Endothelial cell of umbilical vein (primary cell): ENCODE measurements at regions not wholly inside any gene's neighbourhood (a gene's known extent, or its start where the extent isn't known, plus 50 kb on each side); places are given as distances from the start of the nearest gene placed in this dataset.

Experiments used
- BruUV-seq: library from RNA; stranded (reverse); fragments of 400-500 nt; replicated peaks from 2 replicates; lab custom pipeline; 2021; lab: Mats Ljungman, UMichigan
- CTCF ChIA-PET: fragments of 300-600, 350-600 bp; sonication (Branson Sonifier 250); formaldehyde crosslinking; loops from one replicate; lab custom pipeline; 2021; ENCODE audit warnings: antibody characterized with exemption, inconsistent platforms; lab: Charles Lee
- POLR2A ChIA-PET: fragments of 300-600, 350-600 bp; sonication (Branson Sonifier 250); formaldehyde crosslinking; loops from one replicate; lab custom pipeline; 2021; ENCODE audit warnings: antibody characterized with exemption, inconsistent platforms; lab: Charles Lee
- DNase-seq: peaks from one replicate; pipeline ENCODE4 v3.0.0-alpha.2; 2011; ENCODE audit warnings: low read depth, low spot score
- FAIRE-seq: peaks from 2 replicates; lab custom pipeline; 2011; peaks lifted over from hg19 to GRCh38; lab: Jason Lieb, UNC
- H2AFZ ChIP-seq: 2 replicates; pipeline ENCODE4 v1.6.0; 2012; ENCODE audit warnings: low read depth, low read length, control low read depth, inconsistent platforms
- H3K27ac ChIP-seq: 2 replicates; pipeline ENCODE4 v1.5.1; 2011; ENCODE audit warnings: low read depth, mild to moderate bottlenecking, control low read depth, low read length, moderate library complexity; ENCODE audit not compliant: insufficient read depth
- H3K27me3 ChIP-seq, 2 experiments: 2 replicates each; pipeline versions ENCODE4 v1.6.0 to v1.6.1; 2011; ENCODE audit warnings: low read length in 2 of 2, mixed read lengths in 1 of 2; ENCODE audit not compliant: control insufficient read depth in 2 of 2, insufficient read depth in 2 of 2
- H3K36me3 ChIP-seq, 2 experiments: 2 replicates in 1 of 2; 3 replicates in 1 of 2; pipeline ENCODE4 v1.5.1; 2011; ENCODE audit warnings: low read length in 2 of 2, mild to moderate bottlenecking in 1 of 2, moderate library complexity in 1 of 2; ENCODE audit not compliant: control insufficient read depth in 2 of 2, insufficient read depth in 2 of 2; ENCODE audit errors: extremely low read depth in 1 of 2
- H3K4me1 ChIP-seq: 3 replicates; pipeline ENCODE4 v1.5.1; 2011; ENCODE audit warnings: mild to moderate bottlenecking, low read length; ENCODE audit not compliant: control insufficient read depth, insufficient read depth; ENCODE audit errors: extremely low read depth
- H3K4me2 ChIP-seq: 2 replicates; pipeline ENCODE4 v1.6.1; 2011; ENCODE audit warnings: low read length, control low read depth, mixed read lengths; ENCODE audit not compliant: insufficient read depth
- H3K4me3 ChIP-seq, 3 experiments: fragments of 200-600 bp in 1 of 3; sonication (generic), shearing (Covaris generic) in 1 of 3; replicated peaks in 1 of 3; 2 replicates each; pipeline ENCODE4 v1.5.1; 2011 to 2016; ENCODE audit warnings: control low read depth in 3 of 3, low read length in 3 of 3, mild to moderate bottlenecking in 2 of 3, inconsistent platforms in 1 of 3, low read depth in 1 of 3, moderate library complexity in 1 of 3; ENCODE audit not compliant: insufficient read depth in 1 of 3
- H3K79me2 ChIP-seq: 2 replicates; pipeline ENCODE4 v1.6.0; 2012; ENCODE audit warnings: low read length, inconsistent platforms; ENCODE audit not compliant: control insufficient read depth, insufficient read depth
- H3K9ac ChIP-seq: replicated peaks from 2 replicates; pipeline ENCODE3; 2011; ENCODE audit warnings: low read length, control low read depth; ENCODE audit not compliant: insufficient read depth; ENCODE audit errors: extremely low read depth
- H3K9me1 ChIP-seq: replicated peaks from 3 replicates; pipeline ENCODE4 v1.6.0; 2011; ENCODE audit warnings: mild to moderate bottlenecking, low read length; ENCODE audit not compliant: control insufficient read depth, insufficient read depth; ENCODE audit errors: extremely low read depth
- H3K9me3 ChIP-seq: replicated peaks from 2 replicates; pipeline ENCODE4 v1.5.1; 2012; ENCODE audit warnings: low read length, inconsistent platforms; ENCODE audit not compliant: control insufficient read depth, insufficient read depth
- H4K20me1 ChIP-seq: replicated peaks from 2 replicates; pipeline ENCODE3; 2011; ENCODE audit warnings: mild to moderate bottlenecking, low read length; ENCODE audit not compliant: control insufficient read depth, insufficient read depth; ENCODE audit errors: extremely low read depth
- EZH2 ChIP-seq: IDR thresholded peaks from 2 replicates; pipeline ENCODE4 v1.6.1; 2012; ENCODE audit warnings: borderline replicate concordance, low read depth, mild to moderate bottlenecking, moderate library complexity, low read length, inconsistent platforms; ENCODE audit not compliant: severe bottlenecking
- FOS ChIP-seq: IDR thresholded peaks from 2 replicates; pipeline ENCODE4 v1.6.1; 2011; ENCODE audit warnings: mild to moderate bottlenecking, low read length, moderate library complexity, borderline replicate concordance; ENCODE audit not compliant: insufficient read depth
- GATA2 ChIP-seq: IDR thresholded peaks from 2 replicates; pipeline ENCODE4 v1.7.0; 2011; ENCODE audit warnings: low read depth, mild to moderate bottlenecking, moderate library complexity, mixed read lengths, low read length; ENCODE audit not compliant: insufficient read length, insufficient read depth
- JUN ChIP-seq: IDR thresholded peaks from 2 replicates; pipeline ENCODE4 v1.6.1; 2011; ENCODE audit warnings: borderline replicate concordance, low read depth; ENCODE audit not compliant: insufficient read length, insufficient read depth
- MAX ChIP-seq: IDR thresholded peaks from 2 replicates; pipeline ENCODE4 v1.6.1; 2011; ENCODE audit not compliant: insufficient read depth, insufficient read length
- MYC ChIP-seq: IDR thresholded peaks from one replicate; pipeline ENCODE4 v1.6.1; 2011; ENCODE audit warnings: mild to moderate bottlenecking, low read depth, low read length
- POLR2A ChIP-seq: IDR thresholded peaks from 2 replicates; pipeline ENCODE4 v1.6.1; 2012; ENCODE audit warnings: low read depth, mild to moderate bottlenecking, control low read depth, low read length
- POLR2AphosphoS5 ChIP-seq: IDR thresholded peaks from 2 replicates; pipeline ENCODE4 v1.6.1; 2012; ENCODE audit warnings: low read depth, mild to moderate bottlenecking, control low read depth, low read length, moderate library complexity; ENCODE audit not compliant: insufficient read depth
- dilution Hi-C: fragments of 300-500 bp; cut with MboI; formaldehyde crosslinking; loops from one replicate; pipeline ENCODE4 v1.15.0; 2019; ENCODE audit warnings: low sequenced_read_pairs; ENCODE audit not compliant: extremely low pct_ligation_motif_present
- intact Hi-C: fragments of 100-400 bp; cut with micrococcal nuclease; formaldehyde crosslinking; loops from one replicate; pipeline ENCODE4 v1.10.0; 2022
- TF ChIP-seq, protein P1 (sequence below), 2 donors: IDR thresholded peaks; 1 replicate in 1 of 2; 2 replicates in 1 of 2; pipeline ENCODE4 v1.5.1; 2011; ENCODE audit warnings: low read length in 2 of 2, mild to moderate bottlenecking in 2 of 2, moderate library complexity in 2 of 2, control low read depth in 1 of 2, inconsistent platforms in 1 of 2, low read depth in 1 of 2; ENCODE audit not compliant: insufficient read depth in 1 of 2; ENCODE audit errors: extremely low read depth in 1 of 2

DNA sequence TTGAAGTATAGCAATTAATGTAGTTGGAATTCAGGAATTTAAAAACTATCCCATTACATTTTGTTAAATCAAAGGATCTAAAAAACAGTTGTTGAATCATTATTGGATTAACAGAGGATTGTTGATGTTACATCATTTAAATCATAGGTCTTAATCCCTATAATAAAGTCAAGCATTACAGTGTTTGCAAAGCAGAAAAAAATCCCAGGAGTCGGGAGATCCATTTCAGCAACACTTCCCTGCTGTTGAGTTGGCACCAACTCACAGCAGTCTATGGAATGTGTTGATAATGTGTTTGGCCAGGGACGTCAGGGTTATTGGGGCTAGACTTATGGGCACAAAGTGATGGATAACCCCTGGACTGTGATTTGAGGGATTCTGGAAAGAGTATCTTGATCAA lies 99.1 kb upstream of the TMTC1 start:
- no peak overlapping the region for H2AFZ ChIP-seq
- FAIRE-seq (no peak), DNase-seq (no peak)
- no peak overlapping the region for H3K4me3 ChIP-seq
- no peaks in the 10 kb centered on the region for H3K9me1 ChIP-seq
- ChIA-PET POLR2A (no interaction called here), CTCF (no interaction called here)
- H3K4me1 ChIP-seq: no peaks in the 10 kb centered on the region
- no peak for TF ChIP-seq POLR2AphosphoS5
- TF ChIP-seq MAX: no peak
- TF ChIP-seq EZH2: no peak
- TF ChIP-seq JUN: no peak
- no peak for TF ChIP-seq FOS
- TF ChIP-seq, protein P1, sequence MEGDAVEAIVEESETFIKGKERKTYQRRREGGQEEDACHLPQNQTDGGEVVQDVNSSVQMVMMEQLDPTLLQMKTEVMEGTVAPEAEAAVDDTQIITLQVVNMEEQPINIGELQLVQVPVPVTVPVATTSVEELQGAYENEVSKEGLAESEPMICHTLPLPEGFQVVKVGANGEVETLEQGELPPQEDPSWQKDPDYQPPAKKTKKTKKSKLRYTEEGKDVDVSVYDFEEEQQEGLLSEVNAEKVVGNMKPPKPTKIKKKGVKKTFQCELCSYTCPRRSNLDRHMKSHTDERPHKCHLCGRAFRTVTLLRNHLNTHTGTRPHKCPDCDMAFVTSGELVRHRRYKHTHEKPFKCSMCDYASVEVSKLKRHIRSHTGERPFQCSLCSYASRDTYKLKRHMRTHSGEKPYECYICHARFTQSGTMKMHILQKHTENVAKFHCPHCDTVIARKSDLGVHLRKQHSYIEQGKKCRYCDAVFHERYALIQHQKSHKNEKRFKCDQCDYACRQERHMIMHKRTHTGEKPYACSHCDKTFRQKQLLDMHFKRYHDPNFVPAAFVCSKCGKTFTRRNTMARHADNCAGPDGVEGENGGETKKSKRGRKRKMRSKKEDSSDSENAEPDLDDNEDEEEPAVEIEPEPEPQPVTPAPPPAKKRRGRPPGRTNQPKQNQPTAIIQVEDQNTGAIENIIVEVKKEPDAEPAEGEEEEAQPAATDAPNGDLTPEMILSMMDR (IDR thresholded peaks at IDR 0.05; ENCODE audit: extremely low read depth in 1 of 2, insufficient read depth in 1 of 2, low read depth in 1 of 2, low read length in 2 of 2): no peak
- no peak for TF ChIP-seq MYC
- TF ChIP-seq POLR2A: no peak
- TF ChIP-seq GATA2: no peak
- peaks cover 5 to 8% of the 10 kb centered on the region in 2 experiments for H3K27me3 ChIP-seq
- no peaks in the 10 kb centered on the region for H3K36me3 ChIP-seq
- H3K9me3 ChIP-seq: no peaks in the 10 kb centered on the region
- dilution Hi-C loops: no loop called here
- H3K27ac ChIP-seq: no peak overlapping the region
- no TSS peak for BruUV-seq
- H3K9ac ChIP-seq: no peak overlapping the region
- intact Hi-C loops: loop anchor here (10.0 kb wide), 1 partner anchor 402 kb away; no protein-coding TSS in a partner anchor
- H3K79me2 ChIP-seq: no peaks in the 10 kb centered on the region
- no peak overlapping the region for H3K4me2 ChIP-seq
- no peaks in the 10 kb centered on the region for H4K20me1 ChIP-seq
